Putamen (tissue), 1 donor: ENCODE measurements at regions not wholly inside any gene's neighbourhood (a gene's known extent, or its start where the extent isn't known, plus 50 kb on each side); places are given as distances from the start of the nearest gene placed in this dataset.

Experiments used
- DNase-seq: peaks from one replicate; pipeline ENCODE4 v3.0.0-alpha.2; 2016; ENCODE audit warnings: low spot score

- DNase-seq, result no peak
Observed at GRCh38 chr1:193348091-193348768, 161.8 kb upstream of the B3GALT2 start.

GRCh38 chr1:193346085-193346484 is 159.7 kb upstream of the B3GALT2 start:
- DNase-seq, result no peak

GRCh38 chr1:193342811-193343210 is 156.4 kb upstream of the B3GALT2 start:
- DNase-seq, result no peak

- DNase-seq, result no peak
Observed at GRCh38 chr1:193340331-193340730, 153.9 kb upstream of the B3GALT2 start.

- DNase-seq, result no peak
Observed at GRCh38 chr1:193339401-193339800, 153.0 kb upstream of the B3GALT2 start.

GRCh38 chr1:193338194-193338593 is 151.8 kb upstream of the B3GALT2 start:
- no peak for DNase-seq

GRCh38 chr1:193335806-193336428 is 149.5 kb upstream of the B3GALT2 start:
- DNase-seq, result no peak

GRCh38 chr1:193333166-193333565 is 146.8 kb upstream of the B3GALT2 start:
- DNase-seq, result no peak

- no peak for DNase-seq
Observed at GRCh38 chr1:193326296-193326695, 139.9 kb upstream of the B3GALT2 start.

GRCh38 chr1:193325771-193326170 is 139.4 kb upstream of the B3GALT2 start:
- no peak for DNase-seq

- DNase-seq, result no peak
Observed at GRCh38 chr1:193325042-193325441, 138.6 kb upstream of the B3GALT2 start.

- DNase-seq, result no peak
Observed at GRCh38 chr1:193322211-193322610, 135.8 kb upstream of the B3GALT2 start.

- DNase-seq, result no peak
Observed at GRCh38 chr1:193321242-193321840, 134.9 kb upstream of the B3GALT2 start.

GRCh38 chr1:193320270-193320669 is 133.9 kb upstream of the B3GALT2 start:
- no peak for DNase-seq

- DNase-seq, result no peak
Observed at GRCh38 chr1:193318347-193318746, 131.9 kb upstream of the B3GALT2 start.

- no peak for DNase-seq
Observed at GRCh38 chr1:193313354-193314140, 127.1 kb upstream of the B3GALT2 start.

- DNase-seq, result no peak
Observed at GRCh38 chr1:193312432-193312831, 126.0 kb upstream of the B3GALT2 start.

GRCh38 chr1:193311226-193311948 is 125.0 kb upstream of the B3GALT2 start:
- no peak for DNase-seq

GRCh38 chr1:193310564-193310963 is 124.2 kb upstream of the B3GALT2 start:
- DNase-seq, result no peak

GRCh38 chr1:193309936-193310475 is 123.6 kb upstream of the B3GALT2 start:
- no peak for DNase-seq

- DNase-seq, result no peak
Observed at GRCh38 chr1:193308438-193308837, 122.0 kb upstream of the B3GALT2 start.

- DNase-seq, result no peak
Observed at GRCh38 chr1:193306430-193306829, 120.0 kb upstream of the B3GALT2 start.
